Endothelial cell (in vitro differentiated cells): ENCODE measurements at regions not wholly inside any gene's neighbourhood (a gene's known extent, or its start where the extent isn't known, plus 50 kb on each side); places are given as distances from the start of the nearest gene placed in this dataset.
"Not testable (repeated sequence)": the region's sequence is repeated elsewhere in the genome, so short reads cannot be mapped to it uniquely, and the experiment has no call there.

Source experiments
- DNase-seq: peaks from one replicate; pipeline ENCODE4 v3.0.0; 2021; ENCODE audit warnings: low spot score
- H3K27ac Mint-ChIP-seq: one replicate; pipeline ENCODE4 v1.8.0; 2021; ENCODE audit warnings: mixed read lengths, inconsistent platforms; ENCODE audit not compliant: unreplicated experiment
- H3K27me3 Mint-ChIP-seq: one replicate; pipeline ENCODE4 v1.8.0; 2021; ENCODE audit warnings: mild to moderate bottlenecking, moderate library complexity, mixed read lengths, inconsistent platforms; ENCODE audit not compliant: unreplicated experiment
- H3K36me3 Mint-ChIP-seq: one replicate; pipeline ENCODE4 v1.8.0; 2021; ENCODE audit warnings: mild to moderate bottlenecking, low read depth, mixed read lengths, inconsistent platforms; ENCODE audit not compliant: unreplicated experiment
- H3K4me1 Mint-ChIP-seq: one replicate; pipeline ENCODE4 v1.8.0; 2021; ENCODE audit warnings: mild to moderate bottlenecking, mixed read lengths, inconsistent platforms; ENCODE audit not compliant: unreplicated experiment
- H3K4me3 Mint-ChIP-seq: one replicate; pipeline ENCODE4 v1.8.0; 2021; ENCODE audit warnings: mild to moderate bottlenecking, mixed read lengths, inconsistent platforms; ENCODE audit not compliant: unreplicated experiment
- H3K9me3 Mint-ChIP-seq: one replicate; pipeline ENCODE4 v1.8.0; 2021; ENCODE audit warnings: mixed read lengths, inconsistent platforms; ENCODE audit not compliant: unreplicated experiment
- CTCF ChIP-seq: fragments of 200-600 bp; sonication (generic); IDR thresholded peaks from one replicate; pipeline ENCODE4 v1.5.0; 2021; ENCODE audit warnings: antibody characterized with exemption; ENCODE audit not compliant: unreplicated experiment

GRCh38 chr15:24772686-24773373, 97.3 kb downstream of the NPAP1 start:
- no peak for TF ChIP-seq CTCF
- peak overlapping the region; percentile 92 for H3K4me3 Mint-ChIP-seq
- peak overlapping the region; percentile 98 for H3K27ac Mint-ChIP-seq
- DNase-seq, result peak; percentile 83
- peaks cover 2% of the 10 kb centered on the region for H3K27me3 Mint-ChIP-seq
- no peaks in the 10 kb centered on the region for H3K9me3 Mint-ChIP-seq
- H3K36me3 Mint-ChIP-seq, result no peaks in the 10 kb centered on the region
- no peaks in the 10 kb centered on the region for H3K4me1 Mint-ChIP-seq

GRCh38 chr15:24777307-24777706, 101.7 kb downstream of the NPAP1 start:
- Mint-ChIP-seq H3K9me3 (no peaks in the 10 kb centered on the region), H3K36me3 (no peaks in the 10 kb centered on the region), H3K4me1 (no peaks in the 10 kb centered on the region), H3K27me3 (no peaks in the 10 kb centered on the region), H3K27ac (no peak overlapping the region), H3K4me3 (no peak overlapping the region)
- DNase-seq, result no peak
- TF ChIP-seq CTCF, result no peak

GRCh38 chr15:24784506-24784905, 108.9 kb downstream of the NPAP1 start:
- TF ChIP-seq CTCF, result no peak
- Mint-ChIP-seq H3K27ac (no peak overlapping the region), H3K27me3 (no peaks in the 10 kb centered on the region), H3K4me3 (no peak overlapping the region), H3K36me3 (no peaks in the 10 kb centered on the region), H3K4me1 (no peaks in the 10 kb centered on the region), H3K9me3 (no peaks in the 10 kb centered on the region)
- no peak for DNase-seq

GRCh38 chr15:24786347-24786746, 110.8 kb downstream of the NPAP1 start:
- no peak for TF ChIP-seq CTCF
- Mint-ChIP-seq H3K27ac (no peak overlapping the region), H3K27me3 (no peaks in the 10 kb centered on the region), H3K4me3 (no peak overlapping the region), H3K4me1 (no peaks in the 10 kb centered on the region), H3K36me3 (no peaks in the 10 kb centered on the region), H3K9me3 (no peaks in the 10 kb centered on the region)
- DNase-seq, result no peak

GRCh38 chr15:24802624-24803023, 127.0 kb downstream of the NPAP1 start:
- not testable (repeated sequence) for H3K27me3 Mint-ChIP-seq, H3K9me3 Mint-ChIP-seq, H3K27ac Mint-ChIP-seq, H3K4me3 Mint-ChIP-seq, DNase-seq, H3K4me1 Mint-ChIP-seq, H3K36me3 Mint-ChIP-seq
